Tibial artery (tissue), 4 donors: ENCODE measurements at regions not wholly inside any gene's neighbourhood (a gene's known extent, or its start where the extent isn't known, plus 50 kb on each side); places are given as distances from the start of the nearest gene placed in this dataset.

Experiments used
- DNase-seq, 2 donors: peaks; one replicate each; pipeline ENCODE4 v3.0.0-alpha.2; 2019
- H3K27ac ChIP-seq, 2 donors: fragments of 200-600 bp; sonication (generic) in 1 of 2; 1 replicate in 1 of 2; 2 replicates in 1 of 2; pipeline ENCODE4 v1.5.1; 2018 to 2019; ENCODE audit warnings: mild to moderate bottlenecking in 1 of 2
- H3K27me3 ChIP-seq, 2 donors: fragments of 200-600 bp; sonication (generic) in 1 of 2; one replicate each; pipeline versions ENCODE4 v1.5.1 to v1.6.0; 2016 to 2019
- H3K36me3 ChIP-seq, 3 donors: fragments of 200-600 bp; sonication (generic) in 2 of 3; one replicate each; pipeline ENCODE4 v1.5.1; 2016 to 2019; ENCODE audit warnings: mild to moderate bottlenecking in 2 of 3
- H3K4me1 ChIP-seq, 4 donors: fragments of 200-600 bp; sonication (generic) in 2 of 4; 1 replicate in 3 of 4; 2 replicates in 1 of 4; pipeline ENCODE4 v1.5.1; 2016 to 2019
- H3K4me3 ChIP-seq, 2 donors: fragments of 200-600 bp; sonication (generic) in 1 of 2; 1 replicate in 1 of 2; 2 replicates in 1 of 2; pipeline ENCODE4 v1.5.1; 2018 to 2019; ENCODE audit warnings: mild to moderate bottlenecking in 2 of 2
- H3K9me3 ChIP-seq, 3 donors: fragments of 200-600 bp; sonication (generic) in 1 of 3; one replicate each; pipeline ENCODE4 v1.5.1; 2016 to 2019
- intact Hi-C: fragments of 100-400 bp; cut with DNase I; formaldehyde crosslinking; loops from one replicate; pipeline ENCODE4 v1.15.0; 2023; ENCODE audit warnings: low total_unique reads
- TF ChIP-seq, protein P1 (sequence below), 2 experiments: fragments of 200-600 bp in 1 of 2; fragments of 450-650 bp in 1 of 2; IDR thresholded peaks; one replicate each; pipeline ENCODE4 v1.5.1; 2017 to 2019; ENCODE audit warnings: antibody characterized with exemption in 2 of 2, mild to moderate bottlenecking in 1 of 2, moderate library complexity in 1 of 2

DNA sequence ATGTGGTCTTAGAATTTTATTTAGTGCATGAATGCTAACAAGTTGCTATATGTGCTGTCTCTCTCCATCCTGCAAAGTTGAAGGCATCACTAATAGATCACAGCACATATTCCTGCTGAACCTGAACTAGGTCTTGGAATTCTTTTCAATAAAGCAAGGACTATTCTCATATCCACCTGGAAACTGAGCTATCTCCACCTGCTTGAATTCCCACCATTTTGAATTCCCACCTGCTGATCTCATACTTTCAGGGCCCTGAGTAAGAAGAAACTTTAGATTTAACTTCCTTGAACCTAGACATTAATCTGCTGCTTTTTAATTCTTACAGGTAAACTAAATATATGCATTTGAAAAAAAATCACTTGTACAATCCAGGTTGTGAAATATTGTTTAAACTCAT lies 445.3 kb upstream of the CCL2 start:
- Histone ChIP-seq H3K27ac (no peak overlapping the region), H3K4me1 (no peaks in the 10 kb centered on the region), H3K27me3 (no peaks in the 10 kb centered on the region), H3K9me3 (no peaks in the 10 kb centered on the region), H3K4me3 (no peak overlapping the region), H3K36me3 (no peaks in the 10 kb centered on the region)
- intact Hi-C loops = no loop called here
- DNase-seq = no peak
- TF ChIP-seq, protein P1, sequence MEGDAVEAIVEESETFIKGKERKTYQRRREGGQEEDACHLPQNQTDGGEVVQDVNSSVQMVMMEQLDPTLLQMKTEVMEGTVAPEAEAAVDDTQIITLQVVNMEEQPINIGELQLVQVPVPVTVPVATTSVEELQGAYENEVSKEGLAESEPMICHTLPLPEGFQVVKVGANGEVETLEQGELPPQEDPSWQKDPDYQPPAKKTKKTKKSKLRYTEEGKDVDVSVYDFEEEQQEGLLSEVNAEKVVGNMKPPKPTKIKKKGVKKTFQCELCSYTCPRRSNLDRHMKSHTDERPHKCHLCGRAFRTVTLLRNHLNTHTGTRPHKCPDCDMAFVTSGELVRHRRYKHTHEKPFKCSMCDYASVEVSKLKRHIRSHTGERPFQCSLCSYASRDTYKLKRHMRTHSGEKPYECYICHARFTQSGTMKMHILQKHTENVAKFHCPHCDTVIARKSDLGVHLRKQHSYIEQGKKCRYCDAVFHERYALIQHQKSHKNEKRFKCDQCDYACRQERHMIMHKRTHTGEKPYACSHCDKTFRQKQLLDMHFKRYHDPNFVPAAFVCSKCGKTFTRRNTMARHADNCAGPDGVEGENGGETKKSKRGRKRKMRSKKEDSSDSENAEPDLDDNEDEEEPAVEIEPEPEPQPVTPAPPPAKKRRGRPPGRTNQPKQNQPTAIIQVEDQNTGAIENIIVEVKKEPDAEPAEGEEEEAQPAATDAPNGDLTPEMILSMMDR (IDR thresholded peaks at IDR 0.05) = no peak

DNA sequence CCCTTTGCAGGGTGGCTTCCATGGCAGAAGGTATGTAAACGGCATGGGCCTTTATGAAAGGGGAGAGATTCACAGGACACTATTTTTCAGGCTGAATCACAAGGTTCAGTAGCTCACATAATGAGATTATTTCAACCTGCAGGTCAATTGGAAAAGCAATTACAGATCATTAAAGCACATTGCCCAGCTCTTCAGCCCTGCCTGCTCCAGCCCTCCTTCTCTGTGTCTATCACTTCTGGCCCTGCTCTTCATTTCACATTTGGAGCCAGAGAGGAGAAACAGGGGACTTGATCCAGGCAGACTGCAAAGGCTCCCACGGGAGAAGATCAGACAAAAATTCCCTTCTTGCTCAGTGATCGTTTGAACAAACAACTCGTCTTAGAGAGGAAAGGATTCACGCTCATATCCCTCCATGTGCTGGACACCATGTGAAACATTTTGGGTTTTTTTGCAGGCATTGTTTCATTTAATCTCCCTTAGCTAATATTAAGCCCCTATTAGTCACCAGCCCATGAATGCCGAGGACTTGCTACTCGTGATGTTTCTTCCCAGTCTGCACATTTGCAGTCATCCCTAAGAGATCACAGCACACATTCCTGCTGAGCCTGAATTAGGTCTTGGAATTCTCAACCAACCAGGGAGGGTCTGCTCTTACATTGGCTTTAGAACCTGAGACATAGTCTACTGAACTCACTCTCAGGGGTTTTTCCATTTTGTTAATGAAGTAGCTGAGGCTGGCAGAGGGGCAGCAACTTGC lies 443.9 kb upstream of the CCL2 start:
- DNase-seq = no peak
- no peaks in the 10 kb centered on the region for H3K9me3 ChIP-seq
- H3K36me3 ChIP-seq = no peaks in the 10 kb centered on the region
- TF ChIP-seq, protein P1 (IDR thresholded peaks at IDR 0.05) = no peak
- H3K4me1 ChIP-seq = no peaks in the 10 kb centered on the region
- H3K27ac ChIP-seq = no peak overlapping the region
- no peak overlapping the region for H3K4me3 ChIP-seq
- H3K27me3 ChIP-seq = no peaks in the 10 kb centered on the region
- intact Hi-C loops = no loop called here

DNA sequence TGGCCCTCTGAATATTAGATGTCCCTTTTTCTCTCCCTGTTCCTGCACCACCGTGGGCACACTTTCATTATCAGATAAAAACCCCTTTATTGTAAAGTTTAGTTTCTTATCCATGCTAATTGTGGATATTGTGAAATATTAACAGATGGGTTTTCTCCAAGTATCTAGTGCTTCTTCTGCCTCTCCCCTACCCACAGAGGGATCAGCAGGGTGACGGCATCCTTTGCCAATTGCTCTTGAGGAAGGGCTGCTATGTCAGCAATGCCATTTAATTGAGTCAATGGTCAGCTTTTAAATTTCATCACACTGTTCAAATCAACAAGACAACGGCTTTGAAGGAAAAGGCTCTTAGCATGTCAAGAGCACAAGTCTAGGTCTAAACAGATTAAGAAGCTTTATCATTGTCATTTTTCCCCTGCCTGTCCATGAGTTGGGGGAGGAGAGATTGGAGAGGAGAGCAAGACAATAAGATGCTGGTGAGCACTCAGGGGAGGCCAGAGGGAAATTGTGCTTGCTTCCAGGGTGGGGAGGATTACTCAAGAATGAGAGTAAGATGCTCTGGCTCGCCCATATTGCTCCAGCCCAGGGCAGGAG lies 443.0 kb upstream of the CCL2 start:
- Histone ChIP-seq H3K27ac (no peak overlapping the region), H3K9me3 (no peaks in the 10 kb centered on the region), H3K4me3 (no peak overlapping the region), H3K27me3 (peaks cover 0 to 2% of the 10 kb centered on the region in 2 donors), H3K4me1 (no peaks in the 10 kb centered on the region), H3K36me3 (no peaks in the 10 kb centered on the region)
- intact Hi-C loops = no loop called here
- DNase-seq = no peak
- TF ChIP-seq, protein P1 (IDR thresholded peaks at IDR 0.05) = no peak

DNA sequence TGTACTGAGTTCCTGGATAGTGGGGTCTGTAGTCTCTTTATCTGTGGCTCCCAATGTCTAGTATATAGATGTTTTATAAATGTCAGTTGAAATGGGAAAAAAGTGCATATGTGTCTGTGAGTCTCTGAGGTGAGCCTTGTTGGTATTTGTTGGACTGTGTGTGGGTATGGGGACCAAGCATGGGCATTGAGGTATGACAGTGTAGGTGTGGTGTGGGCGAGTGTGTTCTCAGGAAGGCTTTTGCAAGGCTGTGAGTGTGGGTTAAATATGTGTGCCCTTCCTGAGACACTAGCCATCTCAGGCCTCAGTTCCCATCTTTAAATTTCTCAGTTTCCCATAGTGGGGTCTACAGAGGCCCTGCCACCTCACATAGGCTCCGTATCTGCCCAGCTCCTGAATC lies 440.2 kb upstream of the CCL2 start:
- Histone ChIP-seq H3K36me3 (no peaks in the 10 kb centered on the region), H3K27ac (no peak overlapping the region), H3K9me3 (no peaks in the 10 kb centered on the region), H3K4me3 (no peak overlapping the region), H3K27me3 (peaks cover 0 to 2% of the 10 kb centered on the region in 2 donors), H3K4me1 (no peaks in the 10 kb centered on the region)
- TF ChIP-seq, protein P1 (IDR thresholded peaks at IDR 0.05) = no peak
- no peak for DNase-seq
- intact Hi-C loops = no loop called here

DNA sequence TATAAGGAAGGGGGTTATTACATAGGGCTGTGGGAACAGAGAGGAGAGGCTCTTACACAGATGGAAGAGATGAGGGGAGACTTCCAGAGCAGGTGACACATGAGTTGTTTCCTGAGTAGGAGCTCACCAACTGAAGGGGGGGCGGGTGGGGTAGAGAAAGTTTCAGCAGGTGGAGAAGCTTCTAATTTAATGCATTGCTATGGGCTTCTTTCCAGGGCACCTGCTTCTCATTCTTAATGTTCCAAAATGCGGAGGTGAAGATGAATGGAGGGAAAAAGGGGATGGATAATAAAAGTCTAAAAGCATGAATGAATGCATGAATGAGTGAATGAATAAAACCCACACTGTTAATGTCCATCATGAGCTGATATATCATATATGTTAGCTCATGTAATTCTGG lies 439.0 kb upstream of the CCL2 start:
- TF ChIP-seq, protein P1 (IDR thresholded peaks at IDR 0.05) = no peak
- H3K9me3 ChIP-seq = no peaks in the 10 kb centered on the region
- H3K27ac ChIP-seq = no peak overlapping the region
- H3K36me3 ChIP-seq = no peaks in the 10 kb centered on the region
- no peaks in the 10 kb centered on the region for H3K4me1 ChIP-seq
- H3K4me3 ChIP-seq = no peak overlapping the region
- H3K27me3 ChIP-seq = peaks cover 0 to 2% of the 10 kb centered on the region in 2 donors
- no peak for DNase-seq
- intact Hi-C loops = no loop called here
